Psoas muscle (tissue), 7 donors: ENCODE measurements at regions not wholly inside any gene's neighbourhood (a gene's known extent, or its start where the extent isn't known, plus 50 kb on each side); places are given as distances from the start of the nearest gene placed in this dataset.

Source experiments
- ATAC-seq, 4 donors: fragments of 200-7000 bp; cut with Tn5 transposase; one replicate each; pipeline ENCODE4 v1.9.1; 2020; ENCODE audit warnings: moderate library complexity in 3 of 4, mild to moderate bottlenecking in 2 of 4
- DNase-seq, 2 donors: peaks; one replicate each; pipeline ENCODE4 v3.0.0-alpha.2; 2020
- H3K27ac ChIP-seq: fragments of 200-600 bp; one replicate; pipeline ENCODE4 v1.8.0; 2022
- H3K27me3 ChIP-seq, 3 donors: fragments of 200-600 bp in 1 of 3; one replicate each; pipeline versions ENCODE4 v1.6.1 to v1.8.0; 2013 to 2022; ENCODE audit warnings: low read length in 2 of 3, mild to moderate bottlenecking in 2 of 3, moderate library complexity in 1 of 3; ENCODE audit not compliant: insufficient read depth in 3 of 3
- H3K36me3 ChIP-seq, 2 donors: fragments of 200-600 bp in 1 of 2; one replicate each; pipeline versions ENCODE4 v1.6.1 to v1.8.0; 2013 to 2022; ENCODE audit warnings: low read depth in 1 of 2, mild to moderate bottlenecking in 1 of 2, moderate library complexity in 1 of 2; ENCODE audit not compliant: insufficient read depth in 1 of 2
- H3K4me1 ChIP-seq: fragments of 200-600 bp; one replicate; pipeline ENCODE4 v1.8.0; 2022
- H3K4me3 ChIP-seq: fragments of 200-600 bp; one replicate; pipeline ENCODE4 v1.8.0; 2022; ENCODE audit warnings: mild to moderate bottlenecking
- H3K9me3 ChIP-seq: fragments of 200-600 bp; one replicate; pipeline ENCODE4 v1.8.0; 2022
- WGBS, 3 donors: extraction: QIAGEN DNeasy Blood & Tissue Kit; methylation state at CpG; one replicate each; pipeline versions ENCODE4 v1.1.6 to v1.1.7; 2013; 5-methylcytosine and 5-hydroxymethylcytosine counted together
- intact Hi-C, 2 donors: fragments of 100-400 bp; cut with DNase I; formaldehyde crosslinking; loops; one replicate each; pipeline versions ENCODE4 v1.11.0 to v1.14.2; 2022
- TF ChIP-seq, protein P1 (sequence below): fragments of 200-600 bp; IDR thresholded peaks from one replicate; pipeline ENCODE4 v1.8.0; 2022; ENCODE audit warnings: antibody characterized with exemption
- donor health status: healthy with polysubstance abuse.
- donor health status: DM: no; HTN: no; CAD: no; lungs with moderate emphysema.
- donor health status: Bipolar disorder and iron deficiency.
- donor health status: healthy.
- donor health status: DM: yes; HTN: yes; CAD: no.
- donor health status: DM: no; HTN: no; CAD: no.
- donor health status: DM: yes; HTN: yes; CAD: no.

GRCh38 chr7:98795741-98796493 lies 73.9 kb downstream of the TMEM130 start:
- no peaks in the 10 kb centered on the region for H3K4me1 ChIP-seq
- H3K4me3 ChIP-seq = no peak overlapping the region
- TF ChIP-seq, protein P1, sequence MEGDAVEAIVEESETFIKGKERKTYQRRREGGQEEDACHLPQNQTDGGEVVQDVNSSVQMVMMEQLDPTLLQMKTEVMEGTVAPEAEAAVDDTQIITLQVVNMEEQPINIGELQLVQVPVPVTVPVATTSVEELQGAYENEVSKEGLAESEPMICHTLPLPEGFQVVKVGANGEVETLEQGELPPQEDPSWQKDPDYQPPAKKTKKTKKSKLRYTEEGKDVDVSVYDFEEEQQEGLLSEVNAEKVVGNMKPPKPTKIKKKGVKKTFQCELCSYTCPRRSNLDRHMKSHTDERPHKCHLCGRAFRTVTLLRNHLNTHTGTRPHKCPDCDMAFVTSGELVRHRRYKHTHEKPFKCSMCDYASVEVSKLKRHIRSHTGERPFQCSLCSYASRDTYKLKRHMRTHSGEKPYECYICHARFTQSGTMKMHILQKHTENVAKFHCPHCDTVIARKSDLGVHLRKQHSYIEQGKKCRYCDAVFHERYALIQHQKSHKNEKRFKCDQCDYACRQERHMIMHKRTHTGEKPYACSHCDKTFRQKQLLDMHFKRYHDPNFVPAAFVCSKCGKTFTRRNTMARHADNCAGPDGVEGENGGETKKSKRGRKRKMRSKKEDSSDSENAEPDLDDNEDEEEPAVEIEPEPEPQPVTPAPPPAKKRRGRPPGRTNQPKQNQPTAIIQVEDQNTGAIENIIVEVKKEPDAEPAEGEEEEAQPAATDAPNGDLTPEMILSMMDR = no peak
- H3K36me3 ChIP-seq = no peaks in the 10 kb centered on the region
- H3K27me3 ChIP-seq = no peaks in the 10 kb centered on the region
- no peak overlapping the region for H3K27ac ChIP-seq
- intact Hi-C loops = no loop called here
- no peak for DNase-seq
- 84 to 93% (median 86%) methylated on average over 12 of the region's 12 CpGs for WGBS, 3 donors
- ATAC-seq = no peak
- no peaks in the 10 kb centered on the region for H3K9me3 ChIP-seq
